IMR-90 (cell line): ENCODE measurements at regions not wholly inside any gene's neighbourhood (a gene's known extent, or its start where the extent isn't known, plus 50 kb on each side); places are given as distances from the start of the nearest gene placed in this dataset.

Source experiments
- BHLHE40 ChIP-seq: fragments of 150-350 bp; IDR thresholded peaks from 2 replicates; pipeline ENCODE4 v1.6.1; 2016; ENCODE audit warnings: mild to moderate bottlenecking, low read depth, low read length
- CEBPB ChIP-seq: IDR thresholded peaks from 2 replicates; pipeline ENCODE4 v1.6.1; 2012; ENCODE audit warnings: low read depth, low read length, improper control_type of control experiment
- FOS ChIP-seq: fragments of 150-350 bp; IDR thresholded peaks from 2 replicates; pipeline ENCODE4 v1.6.1; 2016; ENCODE audit warnings: low read depth, low read length
- MAFK ChIP-seq: IDR thresholded peaks from 2 replicates; pipeline ENCODE4 v1.6.1; 2012; ENCODE audit warnings: low read depth, low read length, improper control_type of control experiment
- MXI1 ChIP-seq: IDR thresholded peaks from 2 replicates; pipeline ENCODE4 v1.6.1; 2012; ENCODE audit warnings: low read depth, mild to moderate bottlenecking, low read length, moderate library complexity, borderline replicate concordance
- NFE2L2 ChIP-seq: fragments of 150-350 bp; IDR thresholded peaks from 2 replicates; pipeline ENCODE4 v1.6.1; 2016; ENCODE audit warnings: low read depth, mild to moderate bottlenecking, low read length
- POLR2A ChIP-seq: IDR thresholded peaks from 2 replicates; pipeline ENCODE4 v1.6.1; 2012; ENCODE audit warnings: mild to moderate bottlenecking, low read depth, low read length
- RAD21 ChIP-seq: IDR thresholded peaks from 2 replicates; pipeline ENCODE4 v1.6.1; 2012; ENCODE audit warnings: low read length, improper control_type of control experiment
- RCOR1 ChIP-seq: IDR thresholded peaks from 2 replicates; pipeline ENCODE4 v1.6.1; 2012; ENCODE audit warnings: mild to moderate bottlenecking, low read length, improper control_type of control experiment; ENCODE audit not compliant: insufficient replicate concordance
- SMC3 ChIP-seq: fragments of 150-350 bp; IDR thresholded peaks from 2 replicates; pipeline ENCODE4 v1.6.1; 2016; ENCODE audit warnings: low read depth, mild to moderate bottlenecking, antibody characterized with exemption, low read length, moderate library complexity
- TF ChIP-seq, protein P1 (sequence below): conservative IDR thresholded peaks from 2 replicates; pipeline ENCODE4 v1.5.1; 2012; ENCODE audit warnings: mild to moderate bottlenecking, low read depth, low read length, improper control_type of control experiment
- TF ChIP-seq, protein P2 (sequence below): fragments of 150-350 bp; IDR thresholded peaks from 2 replicates; pipeline ENCODE4 v1.6.1; 2016; ENCODE audit warnings: low read depth, mild to moderate bottlenecking, low read length, moderate library complexity, borderline replicate concordance

DNA sequence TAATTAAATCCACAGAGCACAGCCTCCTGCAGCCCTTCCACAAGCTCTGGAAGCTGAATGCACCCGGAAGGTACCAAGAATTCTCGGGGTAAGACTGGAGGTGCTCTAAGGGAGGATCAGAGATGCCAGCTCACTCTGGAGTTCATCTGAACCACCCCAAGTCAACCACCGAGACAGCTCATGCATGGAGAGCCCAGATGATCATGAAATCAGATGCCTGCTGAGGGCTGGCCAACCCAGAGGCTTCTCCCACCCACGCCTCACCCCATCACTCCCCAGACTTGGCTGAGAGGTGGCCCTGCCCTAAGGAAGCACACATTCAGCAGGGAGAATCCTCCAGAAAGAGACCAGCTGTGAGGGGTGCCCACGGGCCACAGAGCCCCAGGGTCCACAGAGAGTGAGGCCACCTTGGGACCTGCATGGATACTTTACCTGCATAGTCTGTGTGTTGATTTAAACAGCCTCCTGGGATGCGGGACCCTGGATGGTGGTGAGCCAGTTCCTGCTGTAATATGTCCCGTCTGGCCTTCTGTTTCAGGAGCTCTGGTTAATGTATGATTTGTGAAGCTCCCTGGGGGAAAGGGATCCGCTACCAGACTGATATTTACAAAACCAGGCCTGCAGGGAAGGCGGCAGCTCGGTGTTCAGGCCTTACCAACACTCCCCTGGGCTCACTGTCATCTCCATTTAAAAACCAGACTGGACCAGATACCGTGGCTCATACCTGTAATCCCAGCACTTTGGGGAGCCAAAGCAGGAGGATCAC, 64.9 kb downstream of the INSIG1 start:
- TF ChIP-seq SMC3, result no peak
- TF ChIP-seq, protein P1, sequence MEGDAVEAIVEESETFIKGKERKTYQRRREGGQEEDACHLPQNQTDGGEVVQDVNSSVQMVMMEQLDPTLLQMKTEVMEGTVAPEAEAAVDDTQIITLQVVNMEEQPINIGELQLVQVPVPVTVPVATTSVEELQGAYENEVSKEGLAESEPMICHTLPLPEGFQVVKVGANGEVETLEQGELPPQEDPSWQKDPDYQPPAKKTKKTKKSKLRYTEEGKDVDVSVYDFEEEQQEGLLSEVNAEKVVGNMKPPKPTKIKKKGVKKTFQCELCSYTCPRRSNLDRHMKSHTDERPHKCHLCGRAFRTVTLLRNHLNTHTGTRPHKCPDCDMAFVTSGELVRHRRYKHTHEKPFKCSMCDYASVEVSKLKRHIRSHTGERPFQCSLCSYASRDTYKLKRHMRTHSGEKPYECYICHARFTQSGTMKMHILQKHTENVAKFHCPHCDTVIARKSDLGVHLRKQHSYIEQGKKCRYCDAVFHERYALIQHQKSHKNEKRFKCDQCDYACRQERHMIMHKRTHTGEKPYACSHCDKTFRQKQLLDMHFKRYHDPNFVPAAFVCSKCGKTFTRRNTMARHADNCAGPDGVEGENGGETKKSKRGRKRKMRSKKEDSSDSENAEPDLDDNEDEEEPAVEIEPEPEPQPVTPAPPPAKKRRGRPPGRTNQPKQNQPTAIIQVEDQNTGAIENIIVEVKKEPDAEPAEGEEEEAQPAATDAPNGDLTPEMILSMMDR, result no peak
- TF ChIP-seq RAD21, result no peak
- TF ChIP-seq CEBPB, result no peak
- TF ChIP-seq POLR2A, result no peak
- TF ChIP-seq MXI1, result no peak
- TF ChIP-seq RCOR1, result no peak
- TF ChIP-seq NFE2L2, result no peak
- no peak for TF ChIP-seq BHLHE40
- TF ChIP-seq, protein P2, sequence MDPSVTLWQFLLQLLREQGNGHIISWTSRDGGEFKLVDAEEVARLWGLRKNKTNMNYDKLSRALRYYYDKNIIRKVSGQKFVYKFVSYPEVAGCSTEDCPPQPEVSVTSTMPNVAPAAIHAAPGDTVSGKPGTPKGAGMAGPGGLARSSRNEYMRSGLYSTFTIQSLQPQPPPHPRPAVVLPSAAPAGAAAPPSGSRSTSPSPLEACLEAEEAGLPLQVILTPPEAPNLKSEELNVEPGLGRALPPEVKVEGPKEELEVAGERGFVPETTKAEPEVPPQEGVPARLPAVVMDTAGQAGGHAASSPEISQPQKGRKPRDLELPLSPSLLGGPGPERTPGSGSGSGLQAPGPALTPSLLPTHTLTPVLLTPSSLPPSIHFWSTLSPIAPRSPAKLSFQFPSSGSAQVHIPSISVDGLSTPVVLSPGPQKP, result no peak
- TF ChIP-seq MAFK, result no peak
- TF ChIP-seq FOS, result no peak
